HG02678 (cell line): ENCODE measurements at regions not wholly inside any gene's neighbourhood (a gene's known extent, or its start where the extent isn't known, plus 50 kb on each side); places are given as distances from the start of the nearest gene placed in this dataset.

ENCODE experiments used
- ATAC-seq: cut with Tn5 transposase; IDR thresholded peaks from one replicate; pipeline ENCODE4 v1.9.1; 2021; ENCODE audit warnings: mild to moderate bottlenecking, moderate library complexity; ENCODE audit not compliant: unreplicated experiment

DNA sequence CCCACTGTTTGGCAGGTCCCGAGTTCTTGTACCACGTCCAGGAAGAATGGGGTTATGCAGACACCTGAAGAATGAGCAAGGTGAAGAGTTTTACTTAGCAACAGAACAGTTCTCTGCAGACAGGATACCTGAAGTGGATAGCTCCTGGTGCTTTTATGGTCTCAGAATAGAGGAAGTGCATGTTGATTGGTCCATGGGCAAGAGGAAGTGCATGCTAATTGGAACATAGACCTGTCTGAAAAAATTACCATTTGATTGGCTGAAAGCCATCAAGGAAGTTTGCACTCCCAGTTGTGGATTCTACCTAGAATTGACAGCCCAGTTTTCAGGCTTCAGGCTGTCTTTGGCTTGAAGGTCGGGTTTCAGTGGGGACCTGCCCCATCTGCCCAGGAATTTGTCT is 887.5 kb downstream of the FAT4 start:
- ATAC-seq, result no peak

DNA sequence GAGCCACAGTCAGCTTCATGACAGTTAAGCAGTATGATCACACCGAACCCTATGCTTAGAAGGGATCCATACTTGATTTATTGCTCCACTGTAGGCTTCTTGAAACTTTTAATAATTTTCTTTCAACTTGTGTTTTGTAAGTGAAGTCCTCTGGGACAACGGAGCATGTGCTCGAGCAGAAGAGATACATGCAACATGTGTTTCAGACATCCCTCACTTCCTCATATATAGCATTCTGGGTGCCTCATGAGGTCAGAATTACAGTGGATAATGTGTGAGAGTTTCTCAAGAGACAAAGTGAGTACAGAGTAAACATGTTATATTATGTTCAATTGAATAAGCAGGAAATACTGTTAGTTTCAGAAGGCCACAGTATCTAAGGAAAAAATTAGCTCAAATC is 893.2 kb downstream of the FAT4 start:
- no peak for ATAC-seq

DNA sequence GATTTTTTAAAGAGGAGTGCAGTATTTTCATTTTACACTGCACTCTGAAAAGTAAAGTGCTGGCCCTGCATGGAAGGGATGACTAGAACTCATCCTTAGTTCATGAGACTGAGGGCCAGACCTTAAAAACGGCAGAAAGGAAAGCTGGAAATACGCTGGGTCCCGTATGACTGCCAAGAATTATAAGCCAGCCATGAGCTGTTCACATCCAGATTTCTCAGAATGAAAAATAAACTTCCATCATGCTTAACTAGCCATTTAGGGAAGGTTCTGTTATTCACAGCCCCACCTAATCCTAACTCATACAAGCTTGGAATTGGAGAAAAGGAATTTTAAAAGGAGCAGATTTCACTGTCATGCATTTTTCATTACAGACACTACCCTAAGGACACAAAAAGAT is 894.4 kb downstream of the FAT4 start:
- no peak for ATAC-seq

DNA sequence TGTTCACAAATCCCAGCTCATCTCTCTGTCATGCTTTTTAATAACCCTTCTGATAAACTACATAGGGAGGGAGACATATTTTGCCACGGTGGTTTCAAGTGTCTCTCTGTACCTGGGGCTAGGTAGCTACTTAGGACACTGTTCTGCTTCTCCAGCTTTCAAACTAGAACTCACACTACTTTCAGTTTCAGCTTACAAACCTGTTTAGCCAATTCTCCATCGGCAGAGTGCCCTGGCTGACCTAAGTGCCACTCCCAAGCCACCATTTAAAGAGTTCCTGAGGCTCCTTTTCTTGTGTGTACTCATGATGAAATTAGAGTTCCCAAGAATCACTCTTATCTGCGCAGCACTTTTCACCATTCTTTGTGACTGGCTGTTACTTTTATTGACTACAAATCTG is 899.2 kb downstream of the FAT4 start:
- no peak for ATAC-seq

DNA sequence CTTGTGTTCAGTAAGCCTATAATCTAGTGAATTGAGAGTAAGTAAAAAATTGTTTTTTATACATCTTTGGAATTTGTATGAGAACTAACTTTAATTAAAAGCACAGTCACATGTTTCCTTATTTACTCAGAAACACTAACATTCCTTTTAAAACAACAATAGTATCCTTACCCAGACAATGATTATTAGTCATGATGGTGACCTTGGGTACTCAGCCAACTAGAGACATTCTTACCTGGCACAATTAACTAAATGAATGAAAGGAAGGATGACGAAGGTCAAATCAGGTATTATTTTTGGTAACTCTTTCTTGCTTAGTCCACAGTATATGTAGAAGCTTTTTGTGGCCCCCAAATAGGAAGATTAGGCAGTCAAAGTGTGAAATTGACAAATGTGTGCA is 901.0 kb downstream of the FAT4 start:
- no peak for ATAC-seq

DNA sequence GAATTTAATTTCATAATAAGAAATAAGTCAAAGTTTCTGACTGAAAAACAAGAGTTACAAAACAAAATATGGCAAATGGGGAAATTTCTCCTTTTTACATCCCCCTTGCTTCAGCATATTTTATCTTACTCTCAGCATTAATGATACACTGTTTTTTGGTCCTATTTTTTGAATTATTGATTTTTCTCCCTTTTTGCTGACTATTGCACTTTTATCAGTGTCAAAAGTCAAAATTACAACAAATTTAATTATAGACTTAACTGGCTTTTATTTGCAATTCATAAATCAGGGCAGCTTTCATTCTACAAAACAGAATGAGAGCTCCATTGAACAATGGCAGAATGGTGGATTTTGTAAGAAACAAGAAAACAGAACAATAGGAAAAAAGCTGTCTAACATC is 901.9 kb downstream of the FAT4 start:
- ATAC-seq, result no peak

DNA sequence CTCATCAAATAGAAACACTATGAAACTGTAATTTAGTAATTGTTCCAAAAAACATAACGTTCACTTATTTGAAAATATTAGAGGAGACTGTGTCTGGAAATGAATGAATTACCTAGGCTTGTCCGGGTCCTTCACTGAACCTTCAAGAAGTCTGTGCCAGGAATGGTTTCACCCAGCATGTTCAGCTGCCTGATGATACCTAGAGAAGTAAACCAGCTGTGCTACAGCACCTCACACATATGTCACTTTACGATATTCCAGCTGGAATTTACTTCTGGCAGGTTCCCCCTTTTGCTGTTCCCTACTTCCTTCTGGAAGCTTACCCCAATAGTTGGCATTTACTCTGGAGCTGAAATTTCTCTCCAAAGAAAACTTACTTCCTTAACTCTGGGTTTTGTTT is 906.5 kb downstream of the FAT4 start:
- ATAC-seq, result no peak

DNA sequence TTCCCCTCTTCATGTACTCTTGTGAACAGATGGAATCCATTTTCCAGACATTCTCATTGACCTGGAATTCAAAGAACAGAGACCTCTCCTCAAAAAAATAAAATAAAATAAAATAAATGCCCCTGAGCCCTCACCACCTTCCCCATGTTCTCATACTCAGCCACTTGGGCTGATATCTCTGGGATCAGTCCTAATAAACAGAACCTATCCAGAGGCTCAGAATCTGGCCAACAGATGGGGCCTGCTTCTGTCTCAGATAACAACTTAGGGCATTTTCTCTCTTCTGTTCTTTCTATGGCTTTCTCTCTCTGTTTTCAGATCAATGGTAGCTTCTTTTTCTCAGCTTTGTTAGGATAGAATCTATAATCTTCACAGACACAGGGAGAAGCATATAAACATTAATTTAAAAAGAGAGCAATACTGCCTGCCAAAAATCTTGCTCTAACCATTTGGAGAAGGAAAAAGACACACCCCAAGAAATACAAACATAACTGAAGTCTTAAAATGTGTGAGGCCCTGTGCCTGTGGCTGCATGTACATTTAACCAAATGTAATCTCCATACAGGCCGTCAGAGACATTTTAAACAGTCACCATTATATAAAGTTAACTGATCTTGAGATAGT is 907.1 kb downstream of the FAT4 start:
- ATAC-seq, result no peak

DNA sequence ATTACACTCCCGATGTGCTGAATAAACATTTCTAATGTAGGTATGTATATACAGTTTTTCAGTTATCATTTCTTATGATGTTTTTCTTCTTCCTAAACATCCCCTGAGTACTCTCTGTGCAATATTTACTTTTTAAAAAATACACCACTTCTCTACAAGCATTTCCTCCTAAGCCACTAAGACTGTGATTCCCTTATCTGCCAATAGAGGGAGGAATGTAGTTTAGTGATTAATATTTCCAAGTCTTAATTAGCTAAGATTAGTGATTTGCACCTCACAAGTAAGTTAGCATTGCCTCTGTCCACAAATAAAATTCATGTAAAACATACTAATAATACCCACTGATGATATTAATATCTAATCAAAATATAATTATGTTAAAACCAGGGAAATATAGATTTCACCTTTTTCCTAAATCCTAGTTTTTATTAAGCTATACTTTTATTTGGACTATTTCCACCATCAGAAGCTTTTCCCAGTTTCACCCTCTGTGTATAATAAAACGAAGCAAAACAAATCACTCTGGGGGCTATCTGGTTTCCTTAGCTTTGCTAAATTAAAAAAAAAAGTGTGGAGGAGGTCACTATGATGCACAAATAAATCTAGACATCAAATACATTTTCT is 909.1 kb downstream of the FAT4 start:
- no peak for ATAC-seq

DNA sequence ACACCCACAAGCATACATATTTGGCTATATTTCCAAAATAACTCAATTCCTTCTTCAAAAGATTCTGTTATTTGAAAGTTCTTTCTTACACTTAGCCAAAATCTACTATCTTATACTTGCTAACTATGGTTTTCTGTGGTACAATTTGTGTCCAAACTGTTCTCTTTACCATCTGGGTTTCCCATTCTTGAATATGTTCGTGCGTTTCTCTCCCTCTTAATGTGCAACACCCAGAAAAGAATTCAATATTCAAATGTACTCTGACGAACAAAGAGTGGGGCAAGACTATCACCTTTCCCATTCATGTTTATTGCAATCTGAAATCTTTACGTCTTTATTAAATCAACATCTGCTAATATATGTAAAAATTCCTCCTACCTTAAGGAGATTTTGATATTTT is 912.7 kb downstream of the FAT4 start:
- no peak for ATAC-seq

DNA sequence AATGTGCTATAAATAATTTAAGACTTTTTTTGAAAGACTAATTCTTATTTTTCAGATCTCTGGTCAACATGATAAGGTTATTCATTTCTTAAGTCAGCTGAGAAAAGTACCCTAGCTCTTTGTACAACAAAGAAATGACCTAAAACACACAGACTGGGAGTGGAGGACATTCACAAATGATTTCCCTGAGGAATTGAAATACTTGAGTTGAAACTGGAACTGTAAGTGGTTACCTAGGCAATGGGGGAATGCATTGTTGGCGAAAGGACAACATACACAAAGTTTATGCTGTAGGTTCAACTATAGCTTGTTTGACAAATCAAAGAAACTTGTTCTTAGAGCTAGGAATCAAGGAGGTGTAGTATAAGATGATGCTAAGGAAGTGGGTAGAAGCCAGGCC is 915.5 kb downstream of the FAT4 start:
- ATAC-seq, result no peak

DNA sequence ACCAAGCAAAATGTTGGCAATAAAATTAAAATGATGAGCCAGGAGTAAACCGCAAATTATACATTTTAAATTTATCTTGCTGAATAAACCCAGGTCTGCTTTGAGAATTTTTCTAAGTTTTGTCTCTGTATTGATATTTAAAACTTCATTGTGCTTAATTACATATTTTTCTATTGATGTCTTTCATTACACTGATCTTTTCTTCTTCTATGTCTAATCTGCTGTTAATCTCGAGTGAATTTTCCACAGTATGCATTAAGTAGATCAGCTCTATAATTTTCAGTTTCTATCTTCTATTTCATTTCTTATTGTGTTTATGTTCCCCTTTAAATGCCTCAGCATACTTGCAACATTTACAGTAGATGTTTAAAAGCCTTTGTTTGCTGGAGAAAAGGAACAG is 918.7 kb downstream of the FAT4 start:
- no peak for ATAC-seq

DNA sequence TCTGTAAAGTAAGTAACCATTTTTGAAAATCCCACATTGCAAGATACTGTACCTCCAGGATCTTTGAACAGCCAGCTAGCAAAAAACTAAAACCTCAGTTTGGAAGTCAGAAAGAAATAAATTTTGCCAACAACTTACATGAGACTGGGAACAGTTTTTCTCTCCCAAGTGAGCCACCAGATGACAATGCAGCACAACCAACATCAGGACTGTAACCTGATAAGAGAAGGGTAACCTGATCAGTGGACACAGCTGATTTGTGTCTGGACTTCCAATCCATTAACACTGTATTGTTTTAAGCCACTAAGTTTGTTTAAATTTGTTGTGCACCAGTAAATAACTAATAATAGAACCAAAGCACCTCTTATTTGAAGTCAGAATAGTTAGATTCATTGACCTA is 923.3 kb downstream of the FAT4 start:
- no peak for ATAC-seq

DNA sequence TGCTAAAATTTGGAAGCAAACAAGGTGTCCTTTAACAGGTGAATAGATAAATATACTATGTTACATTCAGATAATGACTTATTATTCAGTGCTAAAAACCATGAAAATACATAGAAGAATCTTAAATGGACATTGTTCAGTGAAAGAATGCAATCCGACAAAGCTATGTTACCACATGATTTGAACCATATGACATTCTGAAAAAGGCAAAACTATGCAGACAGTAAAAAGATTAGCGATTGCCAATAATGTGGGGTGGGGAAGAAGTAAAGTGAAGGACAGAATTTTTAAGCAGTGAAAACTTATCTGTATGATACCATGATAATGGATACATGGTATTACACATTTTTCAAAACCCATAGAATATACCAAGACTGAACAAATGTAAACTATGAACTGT is 926.9 kb downstream of the FAT4 start:
- ATAC-seq, result no peak

DNA sequence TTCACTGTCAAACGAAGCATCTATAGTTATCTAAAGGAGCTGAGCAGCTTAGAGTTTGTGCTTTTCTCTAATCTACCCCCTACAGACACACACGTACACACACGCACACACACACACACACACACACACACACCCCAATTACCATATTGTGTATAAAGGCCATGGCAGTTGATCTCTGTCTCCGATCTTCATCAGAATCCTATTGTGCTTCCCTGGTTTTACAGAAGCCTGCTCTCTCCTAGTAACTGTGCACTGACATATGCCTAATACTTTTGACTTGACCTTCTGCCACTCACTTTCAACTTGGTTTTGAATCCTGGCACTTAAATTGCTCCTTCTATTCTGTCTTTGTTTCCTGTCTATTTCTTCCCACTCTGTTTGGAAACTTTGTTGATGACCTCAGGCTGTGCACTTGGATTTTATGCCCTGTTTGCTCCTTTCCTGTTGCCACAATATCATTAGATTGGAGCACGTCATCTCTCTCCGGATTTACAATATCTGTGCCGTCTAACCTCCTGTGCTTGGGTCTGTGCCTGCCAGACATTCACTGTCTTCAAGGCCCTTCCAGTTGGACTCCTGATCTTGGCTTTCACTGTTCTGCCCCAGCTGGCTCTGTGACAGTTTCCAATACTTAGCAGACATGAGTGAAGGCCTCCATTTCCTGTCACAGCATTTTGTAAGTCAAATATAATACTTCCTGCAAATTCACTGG is 928.1 kb downstream of the FAT4 start:
- ATAC-seq, result no peak

DNA sequence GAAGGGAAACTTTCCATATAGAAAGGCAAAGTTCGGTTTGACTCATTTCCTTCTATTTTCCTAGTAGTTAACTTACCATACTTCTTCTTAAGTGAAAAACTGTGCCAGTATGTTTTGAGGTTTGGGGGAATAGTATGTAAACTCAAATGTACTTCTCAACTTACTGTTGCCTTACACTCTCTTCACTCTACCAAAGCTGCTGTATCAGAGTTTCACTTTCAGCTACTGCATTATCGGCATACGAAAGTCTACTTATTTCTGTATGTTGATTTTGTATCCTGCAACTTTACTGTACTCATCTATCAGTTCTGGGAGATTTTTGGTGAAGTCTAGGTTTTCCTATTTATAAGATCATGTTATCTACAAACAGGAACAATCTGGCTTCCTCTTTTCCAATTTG is 932.7 kb downstream of the FAT4 start:
- no peak for ATAC-seq

DNA sequence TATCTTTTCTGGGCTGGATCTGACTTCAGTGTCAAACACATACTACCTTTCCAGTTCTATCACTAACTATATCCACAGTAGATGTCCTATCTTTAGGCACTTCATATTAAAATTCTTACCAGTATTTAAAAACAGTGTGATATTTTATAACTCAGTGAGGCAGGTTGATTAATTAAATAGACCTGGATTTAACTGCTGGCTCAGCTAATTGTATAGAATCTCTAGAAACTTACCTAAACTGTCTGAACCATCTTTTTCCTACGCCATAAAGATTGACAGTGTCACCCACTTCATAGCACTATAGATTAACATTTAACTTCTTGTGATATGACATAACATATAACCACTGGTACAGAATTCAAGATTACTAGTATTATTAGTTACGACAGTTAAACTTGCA is 935.3 kb downstream of the FAT4 start:
- ATAC-seq, result no peak

DNA sequence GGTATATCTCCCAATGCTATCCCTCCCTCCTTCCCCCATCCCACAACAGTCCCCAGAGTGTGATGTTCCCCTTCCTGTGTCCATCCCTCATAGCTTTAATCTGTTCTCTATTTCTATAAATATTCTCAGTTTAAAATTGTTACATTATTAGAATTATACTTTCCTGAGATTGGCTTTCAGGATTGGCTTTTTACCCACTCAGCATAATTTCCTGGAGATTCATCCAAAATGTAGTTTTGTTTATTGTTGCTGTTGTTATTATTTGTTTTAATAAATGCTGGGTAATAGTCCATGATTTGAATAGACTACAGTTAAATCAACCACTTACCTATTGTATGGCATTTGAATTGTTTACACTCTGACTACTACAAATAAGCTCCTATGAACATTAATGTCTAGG is 936.4 kb downstream of the FAT4 start:
- no peak for ATAC-seq

DNA sequence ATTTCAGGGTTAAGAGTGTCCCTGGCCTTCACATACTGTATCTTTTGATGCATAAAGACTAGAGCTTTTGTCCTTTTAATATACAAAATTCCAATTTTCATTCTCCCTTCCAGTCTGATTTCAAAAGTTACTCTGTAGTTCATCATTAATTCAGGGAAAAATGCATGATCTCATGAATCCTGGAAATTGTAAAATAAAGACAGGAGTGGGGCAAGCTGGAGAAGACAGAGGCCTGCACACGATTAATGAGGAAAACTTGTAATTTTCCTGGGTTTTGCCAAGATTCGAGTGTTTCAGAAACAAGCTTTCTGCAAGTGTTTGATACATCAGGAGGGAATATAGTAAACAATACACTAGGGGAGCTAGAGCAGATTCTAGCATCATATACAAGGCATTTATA is 947.9 kb downstream of the FAT4 start:
- no peak for ATAC-seq

DNA sequence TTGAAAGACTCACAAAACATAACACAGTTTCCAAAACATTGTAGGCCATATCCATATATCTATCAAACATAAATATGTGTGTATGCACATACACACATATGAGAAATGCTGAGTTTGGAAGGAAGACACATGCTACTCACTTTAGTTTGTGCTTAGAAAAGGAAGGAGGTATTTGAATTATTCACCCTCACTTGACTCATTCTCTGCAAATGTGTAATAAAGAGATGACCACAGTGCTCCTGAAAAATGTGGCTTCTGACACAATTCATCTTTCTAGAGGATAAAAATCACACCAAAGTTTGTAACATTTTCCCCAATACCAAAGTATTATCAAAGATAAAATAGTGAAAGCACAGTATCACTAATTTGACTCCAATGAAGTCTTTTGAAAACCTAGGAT is 950.1 kb downstream of the FAT4 start:
- no peak for ATAC-seq

DNA sequence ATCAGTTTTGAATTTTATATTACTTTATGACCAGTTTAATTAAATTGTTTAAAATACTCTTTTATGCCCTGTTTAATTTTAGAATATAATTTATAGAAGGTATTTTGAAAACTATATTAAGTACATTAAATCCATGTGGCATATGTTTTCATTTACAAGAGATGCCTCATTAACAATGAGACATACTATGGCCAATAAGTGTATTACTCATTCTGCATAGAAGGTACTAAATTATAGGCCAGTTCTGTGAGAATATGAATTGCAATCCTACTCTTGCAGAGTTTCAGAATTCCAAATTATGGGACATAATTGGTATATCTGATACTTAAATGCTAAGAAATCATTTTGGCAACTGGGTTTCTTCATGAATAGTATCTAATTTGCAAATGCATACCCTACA is 951.1 kb downstream of the FAT4 start:
- ATAC-seq, result no peak

DNA sequence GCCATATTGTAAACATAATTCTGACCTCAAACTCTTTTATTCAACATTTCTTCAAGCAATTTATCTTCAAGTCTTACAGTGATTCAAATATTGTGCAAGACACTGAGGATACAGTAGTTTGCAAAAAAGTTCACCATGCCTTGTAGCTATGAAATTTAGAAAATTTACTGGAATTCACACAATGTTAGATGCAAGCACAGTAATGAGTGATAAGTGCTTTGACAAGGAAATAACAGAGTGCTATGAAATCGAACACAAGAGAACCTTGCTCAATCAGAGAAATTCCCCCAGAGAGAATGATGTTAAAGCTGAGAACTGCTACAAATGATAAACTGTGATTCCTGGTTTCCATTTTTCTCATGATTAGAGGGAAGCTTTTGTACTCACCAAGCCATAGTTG is 952.9 kb downstream of the FAT4 start:
- ATAC-seq, result no peak

DNA sequence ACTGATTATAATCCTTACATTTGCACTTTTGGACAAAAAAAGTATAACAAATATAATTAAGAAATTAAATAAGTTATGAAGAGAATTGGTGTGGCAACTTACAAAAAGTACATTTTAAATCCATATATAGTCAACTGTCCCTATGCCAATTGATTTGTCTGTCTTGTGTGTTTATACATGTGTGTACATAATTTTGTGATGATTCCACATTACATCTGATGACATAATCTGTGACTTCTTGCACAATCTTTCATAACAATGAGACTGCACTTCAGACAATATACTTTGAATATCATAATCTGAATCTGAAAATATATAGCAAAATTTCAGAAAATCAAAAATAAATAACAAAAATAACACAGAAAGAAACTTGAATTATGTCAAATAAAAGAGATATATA is 953.4 kb downstream of the FAT4 start:
- no peak for ATAC-seq
